ENCODE measurements at regions not wholly inside any gene's neighbourhood (a gene's known extent, or its start where the extent isn't known, plus 50 kb on each side); places are given as distances from the start of the nearest gene placed in this dataset.
A peak's percentile ranks its signal among the peaks of the same experiment; 100 is the strongest.

DNA sequence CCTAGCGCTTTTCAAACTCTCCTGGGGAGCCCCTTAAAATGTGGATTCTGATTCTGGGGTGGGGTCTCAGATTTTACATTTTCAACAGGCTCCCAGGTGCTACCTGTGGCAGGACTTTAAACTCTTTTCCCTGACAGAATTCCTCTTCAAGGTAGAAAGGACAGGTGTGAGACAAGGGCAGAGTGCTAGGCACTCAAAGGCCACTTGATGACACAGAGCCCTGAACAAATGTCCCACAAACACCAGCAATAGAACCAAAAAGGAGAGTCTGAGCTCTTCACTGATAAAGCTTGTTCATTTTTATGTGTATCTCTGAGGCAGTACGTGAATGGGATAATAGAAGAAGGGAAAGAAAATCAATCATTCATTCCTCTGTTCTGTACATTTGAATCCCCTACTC, 77.7 kb upstream of the PELI1 start:
- Histone ChIP-seq H3K9me3 (no peaks in the 10 kb centered on the region), H3K4me3 (ENCODE audit: low read depth in 1 of 2, low read length in 1 of 2) (peak overlapping the region in 1 of 2 experiments; percentile 23), H3K27ac (peak overlapping the region; percentile 98), H3K27me3 (no peaks in the 10 kb centered on the region), H3K36me3 (no peaks in the 10 kb centered on the region), H3K4me1 (ENCODE audit: control insufficient read depth in 1 of 2, insufficient read depth in 1 of 2, low read depth in 1 of 2, low read length in 1 of 2) (peaks cover 80 to 86% of the 10 kb centered on the region in 2 experiments)
- TF ChIP-seq, protein P1, sequence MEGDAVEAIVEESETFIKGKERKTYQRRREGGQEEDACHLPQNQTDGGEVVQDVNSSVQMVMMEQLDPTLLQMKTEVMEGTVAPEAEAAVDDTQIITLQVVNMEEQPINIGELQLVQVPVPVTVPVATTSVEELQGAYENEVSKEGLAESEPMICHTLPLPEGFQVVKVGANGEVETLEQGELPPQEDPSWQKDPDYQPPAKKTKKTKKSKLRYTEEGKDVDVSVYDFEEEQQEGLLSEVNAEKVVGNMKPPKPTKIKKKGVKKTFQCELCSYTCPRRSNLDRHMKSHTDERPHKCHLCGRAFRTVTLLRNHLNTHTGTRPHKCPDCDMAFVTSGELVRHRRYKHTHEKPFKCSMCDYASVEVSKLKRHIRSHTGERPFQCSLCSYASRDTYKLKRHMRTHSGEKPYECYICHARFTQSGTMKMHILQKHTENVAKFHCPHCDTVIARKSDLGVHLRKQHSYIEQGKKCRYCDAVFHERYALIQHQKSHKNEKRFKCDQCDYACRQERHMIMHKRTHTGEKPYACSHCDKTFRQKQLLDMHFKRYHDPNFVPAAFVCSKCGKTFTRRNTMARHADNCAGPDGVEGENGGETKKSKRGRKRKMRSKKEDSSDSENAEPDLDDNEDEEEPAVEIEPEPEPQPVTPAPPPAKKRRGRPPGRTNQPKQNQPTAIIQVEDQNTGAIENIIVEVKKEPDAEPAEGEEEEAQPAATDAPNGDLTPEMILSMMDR (IDR thresholded peaks at IDR 0.05) = no peak

DNA sequence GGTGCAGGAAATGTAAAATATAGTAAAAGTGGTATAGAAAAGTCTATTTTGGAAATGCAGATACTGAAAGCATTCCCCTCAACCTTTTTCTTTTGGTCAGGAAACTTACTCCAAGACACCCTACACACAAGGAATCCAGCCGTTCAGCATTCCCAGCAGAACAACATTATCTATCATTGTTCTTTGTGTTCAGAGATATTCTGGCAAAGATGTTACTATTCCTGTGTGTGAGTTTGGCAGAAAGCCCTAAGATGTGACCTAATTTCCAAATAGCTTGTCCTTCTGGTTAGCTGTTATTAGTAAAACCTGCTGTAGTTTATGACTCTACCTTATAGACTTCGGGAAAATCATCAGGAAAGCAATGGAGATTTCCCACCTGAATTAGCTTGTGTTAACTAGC, 78.1 kb upstream of the PELI1 start:
- Histone ChIP-seq H3K9me3 (no peaks in the 10 kb centered on the region), H3K36me3 (no peaks in the 10 kb centered on the region), H3K27ac (peak overlapping the region; percentile 98), H3K27me3 (no peaks in the 10 kb centered on the region), H3K4me3 (ENCODE audit: low read depth in 1 of 2, low read length in 1 of 2) (peak overlapping the region in 1 of 2 experiments; percentile 23), H3K4me1 (ENCODE audit: control insufficient read depth in 1 of 2, insufficient read depth in 1 of 2, low read depth in 1 of 2, low read length in 1 of 2) (peaks cover 83 to 88% of the 10 kb centered on the region in 2 experiments)
- TF ChIP-seq, protein P1 (IDR thresholded peaks at IDR 0.05) = no peak

DNA sequence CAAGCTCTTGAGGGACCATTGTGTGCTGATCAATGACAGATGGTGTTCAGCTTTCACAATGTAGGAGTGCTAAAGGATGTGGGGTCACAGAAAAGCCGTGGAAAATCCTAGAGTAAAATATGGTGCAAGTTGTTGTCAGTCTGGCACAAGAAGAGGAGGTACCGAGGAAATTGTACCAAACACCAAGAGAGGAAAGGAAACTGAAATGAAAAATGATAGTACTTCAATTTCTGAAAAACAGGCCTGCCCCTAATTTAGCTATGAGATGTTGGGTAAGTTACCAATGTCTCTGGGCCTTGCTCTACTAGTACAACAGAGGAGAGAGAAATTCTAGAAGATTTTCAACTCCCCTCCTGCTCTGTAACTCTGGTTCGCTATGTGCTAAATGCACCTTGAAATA, 78.8 kb upstream of the PELI1 start:
- TF ChIP-seq, protein P1 (IDR thresholded peaks at IDR 0.05) = no peak
- Histone ChIP-seq H3K27ac (peak overlapping the region; percentile 98), H3K4me3 (ENCODE audit: low read depth in 1 of 2, low read length in 1 of 2) (peak overlapping the region in 1 of 2 experiments; percentile 23)

DNA sequence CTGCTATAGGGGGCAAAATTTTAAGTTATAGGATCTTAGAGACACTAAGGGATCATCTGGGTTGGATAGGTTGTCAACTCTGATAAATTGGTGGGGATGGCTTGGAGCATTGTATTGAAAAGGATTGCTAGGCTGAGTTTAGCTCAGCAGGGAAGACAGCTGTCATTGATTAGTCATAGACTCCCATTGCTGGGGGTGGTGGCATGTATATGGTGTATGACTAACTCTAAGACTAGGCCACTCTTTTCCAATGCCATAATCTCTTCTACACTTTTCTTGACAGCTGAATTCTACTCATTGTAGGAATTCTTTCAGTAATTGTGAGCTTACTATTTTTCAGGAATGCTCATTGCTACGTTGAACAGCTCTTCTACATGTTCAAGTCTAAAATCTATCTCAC, 81.3 kb upstream of the PELI1 start:
- no peak overlapping the region for H3K27ac ChIP-seq
- no peak overlapping the region for H3K4me3 ChIP-seq (ENCODE audit: low read depth in 1 of 2, low read length in 1 of 2)
- TF ChIP-seq, protein P1 (IDR thresholded peaks at IDR 0.05) = no peak

More for the DNA sequence above, 78.8 kb upstream of the PELI1 start:
- no peaks in the 10 kb centered on the region for H3K27me3 ChIP-seq
- H3K4me1 ChIP-seq (ENCODE audit: control insufficient read depth in 1 of 2, insufficient read depth in 1 of 2, low read depth in 1 of 2, low read length in 1 of 2) = peaks cover 83 to 87% of the 10 kb centered on the region in 2 experiments
- H3K9me3 ChIP-seq = no peaks in the 10 kb centered on the region
- H3K36me3 ChIP-seq = no peaks in the 10 kb centered on the region

DNA sequence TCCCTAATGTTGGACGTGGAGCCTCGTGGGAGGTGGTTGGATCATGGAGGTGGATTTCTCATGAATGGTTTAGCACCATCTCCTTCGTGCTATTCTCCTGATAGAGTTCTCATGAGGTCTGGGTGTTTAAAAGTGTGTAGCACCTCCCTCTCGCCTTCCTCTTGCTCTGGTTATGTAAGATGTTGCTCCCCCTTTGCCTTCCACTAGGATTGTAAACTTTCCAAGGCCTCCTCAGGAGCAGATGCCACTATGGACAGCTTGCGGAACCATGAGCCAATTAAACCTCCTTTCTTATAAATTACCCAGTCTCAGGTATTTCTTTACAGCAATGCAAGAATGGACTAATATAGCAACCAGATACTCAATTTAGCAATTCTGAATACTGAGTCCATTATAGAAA, 82.4 kb upstream of the PELI1 start:
- Histone ChIP-seq H3K27me3 (no peaks in the 10 kb centered on the region), H3K4me3 (ENCODE audit: low read depth in 1 of 2, low read length in 1 of 2) (no peak overlapping the region), H3K9me3 (no peaks in the 10 kb centered on the region), H3K27ac (peak overlapping the region; percentile 91), H3K4me1 (ENCODE audit: control insufficient read depth in 1 of 2, insufficient read depth in 1 of 2, low read depth in 1 of 2, low read length in 1 of 2) (peaks cover 79 to 81% of the 10 kb centered on the region in 2 experiments), H3K36me3 (no peaks in the 10 kb centered on the region)
- TF ChIP-seq, protein P1 (IDR thresholded peaks at IDR 0.05) = no peak

More for the DNA sequence above, 81.3 kb upstream of the PELI1 start:
- no peaks in the 10 kb centered on the region for H3K27me3 ChIP-seq
- H3K36me3 ChIP-seq = no peaks in the 10 kb centered on the region
- H3K4me1 ChIP-seq (ENCODE audit: control insufficient read depth in 1 of 2, insufficient read depth in 1 of 2, low read depth in 1 of 2, low read length in 1 of 2) = peaks cover 79 to 83% of the 10 kb centered on the region in 2 experiments
- no peaks in the 10 kb centered on the region for H3K9me3 ChIP-seq
